Body of pancreas (tissue), 4 donors: ENCODE measurements at regions not wholly inside any gene's neighbourhood (a gene's known extent, or its start where the extent isn't known, plus 50 kb on each side); places are given as distances from the start of the nearest gene placed in this dataset.

Experiments used
- ATAC-seq: fragments of 150-250 bp; one replicate; pipeline ENCODE4 v1.9.1; 2016
- DNase-seq, 4 donors: peaks; one replicate each; pipeline ENCODE4 v3.0.0-alpha.2; 2019
- H3K27ac ChIP-seq, 4 donors: fragments of 200-600 bp; sonication (generic); 1 replicate in 3 of 4; 2 replicates in 1 of 4; pipeline versions ENCODE4 v1.5.1 to v1.6.1; 2016 to 2019; ENCODE audit warnings: mild to moderate bottlenecking in 1 of 4, mixed read lengths in 1 of 4, moderate library complexity in 1 of 4
- H3K27me3 ChIP-seq, 2 donors: fragments of 200-600 bp; sonication (generic); one replicate each; pipeline ENCODE4 v1.6.0; 2016; ENCODE audit warnings: mild to moderate bottlenecking in 1 of 2
- H3K36me3 ChIP-seq, 2 donors: fragments of 200-600 bp; sonication (generic); replicated peaks in 1 of 2; 2 replicates each; pipeline ENCODE4 v1.5.1; 2016; ENCODE audit warnings: low read depth in 2 of 2; ENCODE audit not compliant: insufficient read depth in 1 of 2
- H3K4me1 ChIP-seq: fragments of 200-600 bp; sonication (generic); one replicate; pipeline ENCODE4 v1.6.0; 2016
- H3K4me3 ChIP-seq, 2 donors: fragments of 200-600 bp; sonication (generic); 1 replicate in 1 of 2; 2 replicates in 1 of 2; pipeline ENCODE4 v1.5.1; 2016 to 2019
- H3K9me3 ChIP-seq, 3 donors: fragments of 200-600 bp; sonication (generic); 1 replicate in 2 of 3; 2 replicates in 1 of 3; pipeline ENCODE4 v1.5.1; 2016
- CTCF ChIP-seq, 7 experiments: fragments of 450-650 bp in 4 of 7; fragments of 200-600 bp in 3 of 7; sonication (generic) in 3 of 7; IDR thresholded peaks; one replicate each; pipeline ENCODE4 v1.5.1; 2016 to 2019; ENCODE audit warnings: antibody characterized with exemption in 7 of 7
- POLR2A ChIP-seq, 3 donors: fragments of 450-650 bp; IDR thresholded peaks; one replicate each; pipeline ENCODE4 v1.6.1; 2016; ENCODE audit warnings: antibody characterized with exemption in 3 of 3, mild to moderate bottlenecking in 2 of 3
- WGBS, 2 donors: methylation state at CpG; one replicate each; pipeline ENCODE4 v1.1.5; 2017; 5-methylcytosine and 5-hydroxymethylcytosine counted together
- intact Hi-C: fragments of 100-400 bp; cut with DNase I; formaldehyde crosslinking; loops from one replicate; pipeline ENCODE4 v1.15.1; 2023

- ATAC-seq (no peak), DNase-seq (no peak)
- Histone ChIP-seq H3K4me3 (no peak overlapping the region), H3K27ac (no peak overlapping the region), H3K36me3 (no peaks in the 10 kb centered on the region), H3K4me1 (no peaks in the 10 kb centered on the region), H3K9me3 (no peaks in the 10 kb centered on the region), H3K27me3 (no peaks in the 10 kb centered on the region)
- WGBS, 2 donors, result 87 to 91% methylated on average over 9 of the region's 9 CpGs
- TF ChIP-seq CTCF (IDR thresholded peaks at IDR 0.05), result no peak
- TF ChIP-seq POLR2A (IDR thresholded peaks at IDR 0.05), result no peak
- intact Hi-C loops, result no loop called here
Observed at GRCh38 chr2:235358981-235359471, 134.8 kb upstream of the AGAP1 start.

- Histone ChIP-seq H3K4me1 (no peaks in the 10 kb centered on the region), H3K27ac (no peak overlapping the region), H3K27me3 (no peaks in the 10 kb centered on the region), H3K36me3 (no peaks in the 10 kb centered on the region), H3K4me3 (no peak overlapping the region), H3K9me3 (no peaks in the 10 kb centered on the region)
- no peak for ATAC-seq
- intact Hi-C loops, result no loop called here
- 90 to 92% methylated on average over 4 of the region's 4 CpGs for WGBS, 2 donors
- DNase-seq, result no peak
- TF ChIP-seq POLR2A (IDR thresholded peaks at IDR 0.05), result no peak
- no peak for TF ChIP-seq CTCF (IDR thresholded peaks at IDR 0.05)
Observed at GRCh38 chr2:235360446-235360845, 133.4 kb upstream of the AGAP1 start.

- Histone ChIP-seq H3K36me3 (no peaks in the 10 kb centered on the region), H3K27ac (no peak overlapping the region), H3K27me3 (no peaks in the 10 kb centered on the region), H3K9me3 (no peaks in the 10 kb centered on the region), H3K4me3 (no peak overlapping the region), H3K4me1 (no peaks in the 10 kb centered on the region)
- DNase-seq (no peak), ATAC-seq (no peak)
- intact Hi-C loops, result no loop called here
- TF ChIP-seq CTCF (IDR thresholded peaks at IDR 0.05) (no peak), POLR2A (IDR thresholded peaks at IDR 0.05) (no peak)
- WGBS, 2 donors, result 74 to 79% methylated on average over 4 of the region's 4 CpGs
Observed at GRCh38 chr2:235365743-235366142, 128.1 kb upstream of the AGAP1 start.

GRCh38 chr2:235366390-235366789, 127.5 kb upstream of the AGAP1 start:
- intact Hi-C loops, result no loop called here
- 65 to 75% methylated on average over 6 of the region's 6 CpGs for WGBS, 2 donors
- DNase-seq (no peak), ATAC-seq (no peak)
- Histone ChIP-seq H3K4me3 (no peak overlapping the region), H3K27ac (no peak overlapping the region), H3K4me1 (no peaks in the 10 kb centered on the region), H3K9me3 (no peaks in the 10 kb centered on the region), H3K36me3 (no peaks in the 10 kb centered on the region), H3K27me3 (no peaks in the 10 kb centered on the region)
- TF ChIP-seq CTCF (IDR thresholded peaks at IDR 0.05), result no peak
- TF ChIP-seq POLR2A (IDR thresholded peaks at IDR 0.05), result no peak

- TF ChIP-seq POLR2A (IDR thresholded peaks at IDR 0.05) (no peak), CTCF (IDR thresholded peaks at IDR 0.05) (no peak)
- no peak for ATAC-seq
- Histone ChIP-seq H3K27me3 (no peaks in the 10 kb centered on the region), H3K36me3 (no peaks in the 10 kb centered on the region), H3K4me3 (no peak overlapping the region), H3K9me3 (no peaks in the 10 kb centered on the region), H3K27ac (no peak overlapping the region), H3K4me1 (no peaks in the 10 kb centered on the region)
- WGBS, 2 donors, result 68 to 75% methylated on average over 5 to 8 of the region's 8 CpGs
- intact Hi-C loops, result no loop called here
- no peak for DNase-seq
Observed at GRCh38 chr2:235366807-235367206, 127.0 kb upstream of the AGAP1 start.
